NCI-H526 (cell line): ENCODE measurements at regions not wholly inside any gene's neighbourhood (a gene's known extent, or its start where the extent isn't known, plus 50 kb on each side); places are given as distances from the start of the nearest gene placed in this dataset.
A peak's percentile ranks its signal among the peaks of the same experiment; 100 is the strongest.
"Not testable (repeated sequence)": the region's sequence is repeated elsewhere in the genome, so short reads cannot be mapped to it uniquely, and the experiment has no call there.

Experiments used
- DNase-seq, 2 experiments: peaks; one replicate each; lab custom pipeline; 2025; lab: John Stamatoyannopoulos, UW

GRCh38 chr3:163664466-163664865 is 1413.8 kb downstream of the SI start:
- no peak for DNase-seq

GRCh38 chr3:163657088-163657487 is 1421.2 kb downstream of the SI start:
- no peak for DNase-seq

GRCh38 chr3:163655021-163655420 is 1423.3 kb downstream of the SI start:
- DNase-seq: no peak

- no peak for DNase-seq
Measured at GRCh38 chr3:163644172-163644571, 1434.1 kb downstream of the SI start.

- DNase-seq: no peak
Measured at GRCh38 chr3:163632722-163633121, 1445.6 kb downstream of the SI start.

- no peak for DNase-seq
Measured at GRCh38 chr3:163626753-163627152, 1451.5 kb downstream of the SI start.

GRCh38 chr3:163622384-163622783 is 1455.9 kb downstream of the SI start:
- peak in 1 of 2 experiments; percentile 27 for DNase-seq

- DNase-seq: no peak
Measured at GRCh38 chr3:163614886-163615285, 1463.4 kb downstream of the SI start.

GRCh38 chr3:163605915-163606314 is 1472.4 kb downstream of the SI start:
- DNase-seq: no peak

GRCh38 chr3:163601426-163601825 is 1476.9 kb downstream of the SI start:
- no peak for DNase-seq

- no peak for DNase-seq
Measured at GRCh38 chr3:163587342-163587741, 1491.0 kb downstream of the SI start.

GRCh38 chr3:163582967-163583366 is 1495.3 kb downstream of the SI start:
- DNase-seq: no peak

- DNase-seq: no peak
Measured at GRCh38 chr3:163577271-163577670, 1501.0 kb downstream of the SI start.

- no peak for DNase-seq
Measured at GRCh38 chr3:163576314-163576713, 1502.0 kb downstream of the SI start.

GRCh38 chr3:163573324-163573723 is 1505.0 kb downstream of the SI start:
- no peak for DNase-seq

GRCh38 chr3:163572856-163573255 is 1505.4 kb downstream of the SI start:
- no peak for DNase-seq

GRCh38 chr3:163563485-163563884 is 1514.8 kb downstream of the SI start:
- no peak for DNase-seq

- no peak for DNase-seq
Measured at GRCh38 chr3:163562625-163563024, 1515.7 kb downstream of the SI start.

GRCh38 chr3:163561151-163561550 is 1517.1 kb downstream of the SI start:
- no peak for DNase-seq

- no peak for DNase-seq
Measured at GRCh38 chr3:163560459-163560858, 1517.8 kb downstream of the SI start.

- DNase-seq: no peak
Measured at GRCh38 chr3:163556813-163557523, 1521.3 kb downstream of the SI start.

GRCh38 chr3:163555918-163556317 is 1522.4 kb downstream of the SI start:
- DNase-seq: no peak

GRCh38 chr3:163552659-163552966 is 1525.7 kb downstream of the SI start:
- no peak for DNase-seq

GRCh38 chr3:163551915-163552658 is 1526.2 kb downstream of the SI start:
- not testable (repeated sequence) for DNase-seq
